GM13977 (cell line): ENCODE measurements at regions not wholly inside any gene's neighbourhood (a gene's known extent, or its start where the extent isn't known, plus 50 kb on each side); places are given as distances from the start of the nearest gene placed in this dataset.

Experiments
- DNase-seq: peaks from one replicate; pipeline ENCODE4 v3.0.0; 2012; ENCODE audit warnings: low spot score
- in situ Hi-C: fragments of 300-500 bp; cut with MboI; formaldehyde crosslinking; loops from one replicate; pipeline ENCODE4 v1.12.0; 2022; ENCODE audit warnings: low sequenced_read_pairs, low pct_unique_long_range_greater_than_20kb, mixed read lengths, inconsistent platforms; ENCODE audit not compliant: unreplicated experiment
- TF ChIP-seq, protein P1 (sequence below): IDR thresholded peaks from 2 replicates; pipeline ENCODE4 v1.5.1; 2012; ENCODE audit warnings: mild to moderate bottlenecking, control low read depth; ENCODE audit not compliant: insufficient read depth; ENCODE audit errors: extremely low read depth, missing control alignments

DNA sequence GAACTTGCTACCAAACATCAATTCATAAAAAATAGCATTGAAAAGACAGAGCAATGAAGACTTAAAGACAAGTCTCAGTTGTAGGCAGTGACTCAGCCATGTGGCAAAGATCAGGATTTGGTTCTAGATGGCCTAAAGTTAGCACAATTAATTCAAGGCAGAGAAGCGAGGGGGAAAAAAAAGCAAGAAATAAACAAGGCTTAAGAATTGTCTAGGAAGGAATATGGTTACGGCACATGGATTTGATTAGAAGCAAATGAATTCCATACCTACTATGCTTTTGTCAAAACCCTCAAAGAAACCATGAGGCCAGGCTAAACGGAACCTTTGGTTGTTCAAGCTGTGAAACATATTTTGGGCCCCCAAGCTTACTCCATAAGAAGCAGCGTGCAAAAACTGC, 362.2 kb upstream of the KCNH7 start:
- TF ChIP-seq, protein P1, sequence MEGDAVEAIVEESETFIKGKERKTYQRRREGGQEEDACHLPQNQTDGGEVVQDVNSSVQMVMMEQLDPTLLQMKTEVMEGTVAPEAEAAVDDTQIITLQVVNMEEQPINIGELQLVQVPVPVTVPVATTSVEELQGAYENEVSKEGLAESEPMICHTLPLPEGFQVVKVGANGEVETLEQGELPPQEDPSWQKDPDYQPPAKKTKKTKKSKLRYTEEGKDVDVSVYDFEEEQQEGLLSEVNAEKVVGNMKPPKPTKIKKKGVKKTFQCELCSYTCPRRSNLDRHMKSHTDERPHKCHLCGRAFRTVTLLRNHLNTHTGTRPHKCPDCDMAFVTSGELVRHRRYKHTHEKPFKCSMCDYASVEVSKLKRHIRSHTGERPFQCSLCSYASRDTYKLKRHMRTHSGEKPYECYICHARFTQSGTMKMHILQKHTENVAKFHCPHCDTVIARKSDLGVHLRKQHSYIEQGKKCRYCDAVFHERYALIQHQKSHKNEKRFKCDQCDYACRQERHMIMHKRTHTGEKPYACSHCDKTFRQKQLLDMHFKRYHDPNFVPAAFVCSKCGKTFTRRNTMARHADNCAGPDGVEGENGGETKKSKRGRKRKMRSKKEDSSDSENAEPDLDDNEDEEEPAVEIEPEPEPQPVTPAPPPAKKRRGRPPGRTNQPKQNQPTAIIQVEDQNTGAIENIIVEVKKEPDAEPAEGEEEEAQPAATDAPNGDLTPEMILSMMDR = no peak
- DNase-seq = no peak
- in situ Hi-C loops = no loop called here

DNA sequence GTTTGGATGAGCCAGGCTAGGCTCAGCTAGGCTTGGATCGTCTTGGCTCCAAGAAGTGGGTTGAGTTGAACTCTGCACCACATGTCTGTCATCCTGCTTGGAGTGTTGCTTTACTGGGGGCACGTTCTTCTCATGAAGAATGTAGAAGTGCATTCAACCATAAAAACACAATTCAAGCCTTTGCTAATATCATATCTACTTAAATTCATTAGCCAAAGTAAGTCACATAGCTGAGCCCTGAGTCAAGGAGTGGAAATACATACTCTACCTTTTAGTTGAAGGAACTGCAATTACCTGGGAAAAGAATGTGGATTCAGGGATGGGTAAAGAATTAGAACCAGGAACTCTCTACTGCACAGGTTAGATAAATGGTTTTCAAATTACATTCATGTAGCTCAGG, 360.4 kb upstream of the KCNH7 start:
- in situ Hi-C loops = loop anchor here (25.0 kb wide), 1 partner anchor 863 kb away; no protein-coding TSS in a partner anchor
- DNase-seq = no peak
- TF ChIP-seq, protein P1 = no peak

DNA sequence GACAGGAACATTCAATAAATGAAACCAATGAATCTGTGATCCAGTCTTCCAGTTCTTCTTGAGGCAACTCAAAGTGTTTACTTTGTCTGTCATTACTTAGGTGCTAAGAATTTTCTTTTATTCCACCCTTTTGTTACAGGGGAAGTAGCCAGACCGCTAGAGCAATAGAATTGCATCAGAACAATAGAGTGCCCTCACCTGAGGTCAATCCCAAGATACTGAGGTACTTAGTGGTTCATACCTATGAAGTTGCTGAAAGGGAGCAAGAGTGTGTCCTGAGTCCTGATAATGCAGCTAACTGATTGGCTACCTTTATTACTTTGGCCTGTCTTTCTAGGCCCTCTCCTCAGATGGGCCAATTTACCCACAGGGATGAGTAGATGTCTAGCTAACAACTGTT, 359.4 kb upstream of the KCNH7 start:
- TF ChIP-seq, protein P1 = no peak
- DNase-seq = no peak
- in situ Hi-C loops = loop anchor here (25.0 kb wide), 1 partner anchor 864 kb away; no protein-coding TSS in a partner anchor

DNA sequence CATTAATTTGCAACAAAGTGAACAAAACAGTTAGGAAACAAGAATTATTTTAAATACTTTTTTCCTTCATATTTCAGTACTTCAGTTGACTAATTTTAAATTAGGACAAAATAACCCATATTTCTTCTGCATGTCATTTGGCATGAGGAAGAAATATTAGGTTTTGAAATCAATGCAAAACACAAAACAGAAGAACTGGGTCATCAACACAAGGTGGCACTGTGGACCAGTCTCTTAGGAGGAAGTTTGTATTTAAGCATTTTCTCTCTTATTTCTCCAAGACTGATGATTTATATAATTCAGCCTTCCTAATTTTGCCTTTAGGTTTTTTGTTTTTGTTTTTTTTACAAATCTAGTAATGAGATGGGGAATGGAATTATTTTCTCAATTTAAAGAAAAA, 352.8 kb upstream of the KCNH7 start:
- in situ Hi-C loops = loop anchor here (25.0 kb wide), 1 partner anchor 871 kb away; no protein-coding TSS in a partner anchor
- TF ChIP-seq, protein P1 = peak; percentile 48
- DNase-seq = peak; percentile 14

DNA sequence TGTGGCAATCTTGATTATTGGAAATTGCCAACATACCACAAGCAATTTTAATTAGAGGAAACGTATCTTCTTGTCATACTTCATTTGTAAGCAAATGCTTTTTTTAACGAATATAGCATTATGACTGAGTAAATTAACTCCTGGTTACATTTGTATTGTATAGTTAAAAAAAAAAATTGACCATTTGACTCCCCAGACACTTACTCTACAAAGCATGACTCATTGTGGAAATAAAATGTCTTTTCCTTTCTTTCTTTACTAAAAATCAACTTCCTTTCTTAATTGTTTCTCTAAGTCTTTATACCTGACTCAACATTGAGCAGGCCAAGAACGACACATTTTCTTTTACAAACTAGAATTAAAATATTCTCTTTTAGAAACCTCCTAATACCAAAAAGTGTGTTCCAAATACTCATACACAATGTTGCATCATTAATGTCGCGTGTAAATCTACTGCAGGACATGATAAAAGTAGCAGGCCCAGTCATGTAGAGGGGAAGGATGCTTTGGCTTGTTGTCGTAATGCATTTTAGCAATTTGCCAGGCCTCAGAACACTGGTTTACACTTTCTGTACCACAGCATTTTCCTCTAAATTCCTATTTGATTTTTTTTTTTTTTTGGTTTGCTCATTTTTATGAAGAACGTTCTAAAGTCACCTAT, 349.6 kb upstream of the KCNH7 start:
- no peak for DNase-seq
- TF ChIP-seq, protein P1 = no peak
- in situ Hi-C loops = loop anchor here (25.0 kb wide), 1 partner anchor 874 kb away; no protein-coding TSS in a partner anchor

DNA sequence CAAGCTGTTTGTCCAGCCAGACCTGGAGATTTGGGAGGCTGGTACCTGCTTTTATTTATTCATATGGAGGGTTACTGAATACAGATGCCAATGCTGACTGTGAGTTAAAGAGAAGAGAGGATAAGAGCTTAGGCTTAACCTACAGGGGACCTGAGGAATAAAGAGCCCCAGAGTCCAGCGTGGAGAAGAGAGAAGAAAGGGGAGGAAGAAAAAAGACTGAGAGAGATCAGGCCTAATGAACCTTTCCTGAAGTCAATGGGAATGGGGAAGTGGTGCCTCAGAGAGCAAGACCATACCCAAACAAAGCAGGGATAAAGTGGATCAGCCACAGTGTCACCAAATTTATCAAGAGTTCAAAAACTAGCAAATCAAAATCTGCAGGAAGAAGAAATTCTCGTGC, 348.6 kb upstream of the KCNH7 start:
- no peak for DNase-seq
- TF ChIP-seq, protein P1 = no peak
- in situ Hi-C loops = loop anchor here (25.0 kb wide), 1 partner anchor 875 kb away; no protein-coding TSS in a partner anchor

DNA sequence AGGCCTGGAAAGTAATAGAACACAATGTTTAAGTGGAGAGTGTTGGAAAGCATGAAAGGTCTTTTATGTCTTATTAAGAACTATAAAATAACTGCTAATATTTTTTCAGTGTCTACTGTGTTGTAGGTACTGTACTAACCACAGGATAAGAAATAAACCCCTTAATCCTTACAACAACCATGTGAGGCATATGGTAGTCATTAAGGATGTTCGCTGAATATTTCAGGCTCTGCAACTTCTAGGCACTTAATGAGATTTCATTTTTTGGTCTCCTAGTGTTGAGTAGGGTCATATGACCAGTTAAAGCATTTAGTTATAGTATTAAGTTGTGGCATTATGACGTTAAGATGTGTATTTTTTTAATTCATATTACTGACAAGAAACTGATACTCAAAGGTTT, 346.6 kb upstream of the KCNH7 start:
- DNase-seq = no peak
- in situ Hi-C loops = loop anchor here (25.0 kb wide), 1 partner anchor 877 kb away; no protein-coding TSS in a partner anchor
- TF ChIP-seq, protein P1 = no peak
